ENCODE measurements at regions not wholly inside any gene's neighbourhood (a gene's known extent, or its start where the extent isn't known, plus 50 kb on each side); places are given as distances from the start of the nearest gene placed in this dataset.

DNA sequence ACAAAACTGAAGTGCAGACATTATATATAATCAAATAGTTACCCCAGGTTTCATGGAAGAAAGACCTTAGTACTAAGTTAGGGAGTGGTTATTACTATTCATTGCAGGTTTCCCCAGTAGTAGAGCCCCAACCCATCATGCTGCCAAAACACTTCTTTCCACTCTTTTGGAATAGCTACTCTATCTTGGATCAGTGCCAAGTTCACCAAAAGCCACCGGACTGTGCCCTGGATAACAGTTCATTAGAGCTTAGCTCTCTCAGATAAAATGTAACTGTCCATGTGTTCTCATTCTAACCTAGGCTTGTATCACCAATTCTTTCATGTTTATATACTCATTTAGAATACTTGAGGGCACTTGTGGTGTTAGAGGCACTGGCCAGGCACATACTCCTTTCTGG, 540.1 kb upstream of the C16orf82 start:
- no peak overlapping the region for H3K27ac ChIP-seq (ENCODE audit: low read depth, low read length, poor library complexity, severe bottlenecking)
- H3K9me2 ChIP-seq (ENCODE audit: low read depth, low read length): no peaks in the 10 kb centered on the region
- H3K9me3 ChIP-seq (ENCODE audit: low read length): no peaks in the 10 kb centered on the region
- H3K36me3 ChIP-seq (ENCODE audit: insufficient read depth, low read length): no peaks in the 10 kb centered on the region
- H3K4me1 ChIP-seq (ENCODE audit: insufficient read depth, low read length, severe bottlenecking): no peaks in the 10 kb centered on the region
- H3K4me3 ChIP-seq (ENCODE audit: low read depth, low read length, poor library complexity, severe bottlenecking): no peak overlapping the region
- H2AFZ ChIP-seq (ENCODE audit: low read length): no peak overlapping the region
- TF ChIP-seq, protein P1, sequence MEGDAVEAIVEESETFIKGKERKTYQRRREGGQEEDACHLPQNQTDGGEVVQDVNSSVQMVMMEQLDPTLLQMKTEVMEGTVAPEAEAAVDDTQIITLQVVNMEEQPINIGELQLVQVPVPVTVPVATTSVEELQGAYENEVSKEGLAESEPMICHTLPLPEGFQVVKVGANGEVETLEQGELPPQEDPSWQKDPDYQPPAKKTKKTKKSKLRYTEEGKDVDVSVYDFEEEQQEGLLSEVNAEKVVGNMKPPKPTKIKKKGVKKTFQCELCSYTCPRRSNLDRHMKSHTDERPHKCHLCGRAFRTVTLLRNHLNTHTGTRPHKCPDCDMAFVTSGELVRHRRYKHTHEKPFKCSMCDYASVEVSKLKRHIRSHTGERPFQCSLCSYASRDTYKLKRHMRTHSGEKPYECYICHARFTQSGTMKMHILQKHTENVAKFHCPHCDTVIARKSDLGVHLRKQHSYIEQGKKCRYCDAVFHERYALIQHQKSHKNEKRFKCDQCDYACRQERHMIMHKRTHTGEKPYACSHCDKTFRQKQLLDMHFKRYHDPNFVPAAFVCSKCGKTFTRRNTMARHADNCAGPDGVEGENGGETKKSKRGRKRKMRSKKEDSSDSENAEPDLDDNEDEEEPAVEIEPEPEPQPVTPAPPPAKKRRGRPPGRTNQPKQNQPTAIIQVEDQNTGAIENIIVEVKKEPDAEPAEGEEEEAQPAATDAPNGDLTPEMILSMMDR (IDR thresholded peaks at IDR 0.05; ENCODE audit: low read length): no peak
- no peak for TF ChIP-seq EZH2 (IDR thresholded peaks at IDR 0.05; ENCODE audit: borderline replicate concordance, low read length)
- H4K20me1 ChIP-seq (ENCODE audit: insufficient read depth, low read length): no peaks in the 10 kb centered on the region
- no peaks in the 10 kb centered on the region for H3F3A ChIP-seq (ENCODE audit: insufficient read depth, low read length)
- no peak overlapping the region for H3K4me2 ChIP-seq (ENCODE audit: low read length)
- H3K27me3 ChIP-seq (ENCODE audit: insufficient read depth, low read length): no peaks in the 10 kb centered on the region; the same call in 1 of the 2 replicates
- H3K9ac ChIP-seq (ENCODE audit: low read length): no peak overlapping the region
- H3K79me2 ChIP-seq (ENCODE audit: insufficient read depth, low read length): no peaks in the 10 kb centered on the region

DNA sequence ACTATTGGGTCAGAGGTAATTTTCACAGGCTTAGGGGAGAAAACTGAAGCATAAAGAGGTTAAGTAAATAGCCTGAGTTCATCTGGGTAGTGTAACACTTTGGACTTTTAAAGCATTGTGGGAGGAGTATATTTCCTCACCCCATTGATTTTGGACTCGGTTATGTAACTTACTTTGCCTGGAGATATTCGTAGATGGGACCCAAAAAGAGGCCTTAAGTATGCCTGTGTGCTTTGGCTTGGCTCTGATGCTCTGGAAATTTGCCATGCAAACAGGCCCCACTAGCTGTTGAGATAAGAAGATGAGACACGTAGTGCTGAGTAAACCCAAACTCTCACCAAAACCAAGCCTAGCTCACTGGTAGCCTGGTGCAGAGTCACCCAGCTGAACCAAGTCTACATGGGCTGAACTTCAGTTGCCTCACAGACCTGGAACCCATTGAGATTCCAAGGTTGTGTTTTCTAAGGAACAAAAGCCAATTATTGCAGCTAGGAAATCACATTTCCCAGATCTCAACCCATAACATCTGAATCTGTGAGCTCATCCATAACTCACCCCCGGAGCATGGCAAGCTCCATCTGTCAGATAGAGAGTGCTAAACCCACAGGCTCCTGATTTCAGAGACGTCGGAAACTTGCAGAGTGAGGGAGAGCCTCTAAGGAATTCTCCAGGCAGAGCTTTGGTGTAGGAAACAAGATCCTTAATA, 536.0 kb upstream of the C16orf82 start:
- no peaks in the 10 kb centered on the region for H3K79me2 ChIP-seq (ENCODE audit: insufficient read depth, low read length)
- no peak overlapping the region for H3K27ac ChIP-seq (ENCODE audit: low read depth, low read length, poor library complexity, severe bottlenecking)
- no peak overlapping the region for H3K4me2 ChIP-seq (ENCODE audit: low read length)
- H4K20me1 ChIP-seq (ENCODE audit: insufficient read depth, low read length): no peaks in the 10 kb centered on the region
- no peaks in the 10 kb centered on the region; the same call in 1 of the 2 replicates for H3K27me3 ChIP-seq (ENCODE audit: insufficient read depth, low read length)
- no peaks in the 10 kb centered on the region for H3K36me3 ChIP-seq (ENCODE audit: insufficient read depth, low read length)
- H3K9ac ChIP-seq (ENCODE audit: low read length): no peak overlapping the region
- no peak overlapping the region for H2AFZ ChIP-seq (ENCODE audit: low read length)
- TF ChIP-seq EZH2 (IDR thresholded peaks at IDR 0.05; ENCODE audit: borderline replicate concordance, low read length): no peak
- TF ChIP-seq, protein P1 (IDR thresholded peaks at IDR 0.05; ENCODE audit: low read length): no peak
- no peaks in the 10 kb centered on the region for H3K4me1 ChIP-seq (ENCODE audit: insufficient read depth, low read length, severe bottlenecking)
- no peak overlapping the region for H3K4me3 ChIP-seq (ENCODE audit: low read depth, low read length, poor library complexity, severe bottlenecking)
- no peaks in the 10 kb centered on the region for H3K9me2 ChIP-seq (ENCODE audit: low read depth, low read length)
- no peaks in the 10 kb centered on the region for H3K9me3 ChIP-seq (ENCODE audit: low read length)
- no peaks in the 10 kb centered on the region for H3F3A ChIP-seq (ENCODE audit: insufficient read depth, low read length)

DNA sequence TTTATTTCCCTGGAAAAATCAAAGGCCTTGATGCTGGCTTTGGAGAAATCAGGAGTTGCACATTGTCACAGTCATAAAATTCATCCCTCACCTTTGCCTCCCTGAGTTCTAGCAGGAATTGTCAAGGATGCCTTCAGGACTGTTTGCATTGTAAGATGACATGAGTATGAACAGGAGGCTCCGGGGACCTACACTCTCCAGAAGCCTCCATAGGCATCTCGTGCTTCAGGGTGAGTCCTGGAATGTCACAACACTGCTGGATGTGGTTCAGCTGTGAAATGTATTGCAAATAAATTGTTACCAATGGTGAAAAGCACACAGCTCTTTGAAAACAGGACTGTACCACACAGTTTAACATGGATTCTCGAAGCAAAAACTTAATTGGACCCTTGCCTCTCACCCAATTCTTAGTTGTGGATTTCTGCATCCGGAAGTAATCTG, 535.4 kb upstream of the C16orf82 start:
- no peaks in the 10 kb centered on the region for H3K9me3 ChIP-seq (ENCODE audit: low read length)
- TF ChIP-seq, protein P1 (IDR thresholded peaks at IDR 0.05; ENCODE audit: low read length): no peak
- TF ChIP-seq EZH2 (IDR thresholded peaks at IDR 0.05; ENCODE audit: borderline replicate concordance, low read length): no peak

More for the DNA sequence above, 535.4 kb upstream of the C16orf82 start:
- no peaks in the 10 kb centered on the region for H4K20me1 ChIP-seq (ENCODE audit: insufficient read depth, low read length)
- no peaks in the 10 kb centered on the region for H3K79me2 ChIP-seq (ENCODE audit: insufficient read depth, low read length)
- no peak overlapping the region for H3K4me3 ChIP-seq (ENCODE audit: low read depth, low read length, poor library complexity, severe bottlenecking)
- no peak overlapping the region for H3K4me2 ChIP-seq (ENCODE audit: low read length)
- no peaks in the 10 kb centered on the region for H3F3A ChIP-seq (ENCODE audit: insufficient read depth, low read length)
- H2AFZ ChIP-seq (ENCODE audit: low read length): no peak overlapping the region
- no peak overlapping the region for H3K9ac ChIP-seq (ENCODE audit: low read length)
- H3K36me3 ChIP-seq (ENCODE audit: insufficient read depth, low read length): no peaks in the 10 kb centered on the region
- no peak overlapping the region for H3K27ac ChIP-seq (ENCODE audit: low read depth, low read length, poor library complexity, severe bottlenecking)
- no peaks in the 10 kb centered on the region for H3K9me2 ChIP-seq (ENCODE audit: low read depth, low read length)
- no peaks in the 10 kb centered on the region for H3K4me1 ChIP-seq (ENCODE audit: insufficient read depth, low read length, severe bottlenecking)
- H3K27me3 ChIP-seq (ENCODE audit: insufficient read depth, low read length): no peaks in the 10 kb centered on the region; the same call in 1 of the 2 replicates
